Myocyte (in vitro differentiated cells): ENCODE measurements at regions not wholly inside any gene's neighbourhood (a gene's known extent, or its start where the extent isn't known, plus 50 kb on each side); places are given as distances from the start of the nearest gene placed in this dataset.

Experiments
- DNase-seq: peaks from one replicate; pipeline ENCODE4 v3.0.0-alpha.2; 2012; ENCODE audit warnings: low read depth

GRCh38 chr22:49134076-49134475, 693.6 kb downstream of the BRD1 start:
- no peak for DNase-seq

DNA sequence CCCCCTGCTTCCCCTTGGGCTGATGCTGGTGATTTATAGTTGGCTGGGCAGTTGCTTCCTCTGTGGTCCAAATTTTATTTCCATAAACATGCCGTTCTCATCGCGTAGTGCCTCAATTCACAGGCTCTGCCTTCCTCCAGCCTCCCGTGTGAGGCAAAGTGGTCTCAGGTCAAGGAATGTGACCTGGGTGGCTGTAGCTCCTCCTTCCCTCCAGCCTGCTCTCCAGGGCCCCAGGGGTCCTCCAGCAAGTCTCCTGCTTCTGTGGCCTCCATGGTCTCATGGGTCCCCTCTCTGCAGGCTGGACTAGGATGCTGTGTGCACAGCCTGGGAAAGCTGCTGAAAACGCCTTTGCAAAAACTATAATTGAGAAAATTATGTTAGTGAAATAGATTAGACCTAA, 694.1 kb downstream of the BRD1 start:
- no peak for DNase-seq

DNA sequence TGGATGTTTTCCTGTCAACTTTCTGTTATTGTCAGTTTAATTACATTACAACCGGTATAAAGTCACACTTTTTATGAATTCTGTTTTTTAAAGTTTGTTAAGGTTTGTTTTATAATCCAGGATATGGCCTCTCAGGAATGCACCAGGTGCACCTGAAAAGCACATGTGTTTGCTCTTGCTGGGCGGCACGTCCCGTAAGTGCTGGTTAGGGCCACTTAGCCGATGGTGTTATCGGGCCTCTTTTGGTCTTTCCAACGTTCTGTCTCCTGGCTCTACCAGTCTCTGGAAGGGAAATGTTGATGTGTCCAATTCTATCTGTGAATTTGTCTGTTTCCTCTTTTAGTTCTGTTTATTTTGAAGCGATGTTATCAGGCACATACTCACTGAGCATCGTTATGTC, 695.7 kb downstream of the BRD1 start:
- no peak for DNase-seq

- no peak for DNase-seq
These were observed 697.9 kb downstream of the BRD1 start for GRCh38 chr22:49129736-49130135.

- no peak for DNase-seq
These were observed 698.8 kb downstream of the BRD1 start for GRCh38 chr22:49128874-49129273.

- DNase-seq, result no peak
These were observed 703.1 kb downstream of the BRD1 start for GRCh38 chr22:49124608-49125007.

GRCh38 chr22:49123621-49124192, 704.0 kb downstream of the BRD1 start:
- DNase-seq, result no peak

GRCh38 chr22:49119551-49119952, 708.1 kb downstream of the BRD1 start:
- DNase-seq, result no peak

DNA sequence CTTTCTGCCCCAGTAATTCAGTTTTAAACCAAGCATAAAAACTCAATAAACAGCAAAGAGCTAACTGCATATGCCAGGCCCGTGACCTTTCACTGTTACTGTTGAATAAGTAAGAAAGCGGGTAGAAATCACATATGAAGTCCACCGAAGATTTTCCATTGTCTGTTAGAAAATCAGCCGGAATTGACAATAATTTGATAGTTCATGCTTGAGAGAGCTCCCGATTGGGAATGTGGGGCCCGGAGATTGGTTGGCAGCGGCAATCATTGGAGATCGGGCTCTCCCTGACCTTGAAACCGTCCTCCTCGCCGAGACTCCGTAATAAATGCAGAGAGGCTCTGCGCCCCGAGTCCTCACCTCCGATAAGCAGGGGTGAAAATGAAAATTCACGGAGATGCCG, 709.6 kb downstream of the BRD1 start:
- no peak for DNase-seq

DNA sequence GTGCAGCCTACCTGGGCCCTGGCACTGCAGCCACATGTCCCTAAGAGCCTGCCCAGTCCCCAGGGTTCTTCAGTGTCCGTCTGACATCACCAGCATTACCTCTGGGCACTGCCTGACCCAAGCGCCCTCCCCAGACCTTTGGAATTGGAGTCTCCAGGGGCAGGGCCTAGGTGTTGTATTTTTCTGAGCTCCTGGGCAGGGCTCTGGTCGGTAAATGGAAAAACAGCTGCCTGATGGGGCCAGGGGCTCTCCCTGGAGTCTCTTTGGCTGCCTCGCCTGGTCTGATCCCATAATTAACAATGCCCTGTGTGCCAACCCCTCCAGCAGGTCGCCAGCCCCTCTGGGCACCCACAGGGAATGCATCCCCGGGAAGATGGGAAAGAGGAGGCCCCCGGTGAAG, 710.2 kb downstream of the BRD1 start:
- DNase-seq, result no peak

- DNase-seq, result no peak
These were observed 711.1 kb downstream of the BRD1 start for GRCh38 chr22:49116486-49117120.

- no peak for DNase-seq
These were observed 711.7 kb downstream of the BRD1 start for GRCh38 chr22:49116021-49116420.

DNA sequence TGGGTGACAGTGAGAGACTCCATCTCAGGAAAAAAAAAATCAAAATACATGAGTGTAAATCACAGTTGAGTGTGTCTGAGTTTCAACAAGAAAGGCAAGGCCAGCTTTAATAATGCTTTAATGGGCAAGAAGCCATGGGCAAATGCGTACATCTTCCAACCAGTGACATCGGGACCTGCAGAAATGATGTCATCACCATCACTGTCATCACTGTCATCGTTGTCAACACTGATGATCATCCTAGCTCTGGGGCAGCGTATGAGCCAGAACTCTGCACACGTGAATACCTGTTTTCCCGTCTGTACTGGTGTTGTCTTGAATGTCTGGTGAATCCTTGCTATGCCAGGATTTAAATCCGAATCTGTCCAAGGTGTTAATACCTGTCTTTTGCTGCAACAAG, 712.5 kb downstream of the BRD1 start:
- no peak for DNase-seq

- no peak for DNase-seq
These were observed 713.9 kb downstream of the BRD1 start for GRCh38 chr22:49113758-49114157.

- DNase-seq, result no peak
These were observed 714.7 kb downstream of the BRD1 start for GRCh38 chr22:49112661-49113626.

- DNase-seq, result no peak
These were observed 715.5 kb downstream of the BRD1 start for GRCh38 chr22:49112176-49112575.

- DNase-seq, result no peak
These were observed 716.6 kb downstream of the BRD1 start for GRCh38 chr22:49111085-49111484.

DNA sequence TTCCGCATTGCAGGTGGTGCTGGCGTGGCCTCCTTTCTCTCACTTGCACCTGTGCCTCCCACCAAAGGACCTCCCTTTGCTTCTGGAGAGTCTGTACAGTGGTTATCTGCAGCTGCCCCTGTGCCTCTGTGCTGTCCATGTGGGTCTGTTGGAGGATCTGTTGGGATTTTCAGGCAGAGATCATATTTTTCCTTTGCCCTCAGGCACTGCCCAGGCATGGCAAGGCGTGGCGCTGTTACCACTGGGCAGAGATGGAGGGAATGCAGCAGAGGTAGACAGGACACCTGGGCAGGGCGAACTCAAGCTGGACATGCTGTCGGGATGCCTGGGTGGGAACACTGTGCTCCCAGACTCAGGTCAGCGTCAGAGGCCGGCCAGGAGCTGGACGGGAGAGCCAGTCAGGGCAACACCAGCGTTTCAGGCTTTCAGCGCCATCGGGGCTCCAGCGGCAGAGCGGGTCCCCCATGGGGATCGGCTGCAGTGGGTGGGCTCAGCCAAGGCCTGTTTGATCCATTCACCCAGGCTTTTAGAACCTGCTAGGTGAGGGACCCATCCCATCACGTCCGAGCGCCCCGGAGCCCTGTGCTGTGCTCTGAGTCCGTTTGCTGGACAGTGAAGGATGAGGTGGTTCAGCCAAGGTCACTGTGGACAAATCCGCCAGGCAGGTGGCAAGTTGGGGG, 718.9 kb downstream of the BRD1 start:
- no peak for DNase-seq

DNA sequence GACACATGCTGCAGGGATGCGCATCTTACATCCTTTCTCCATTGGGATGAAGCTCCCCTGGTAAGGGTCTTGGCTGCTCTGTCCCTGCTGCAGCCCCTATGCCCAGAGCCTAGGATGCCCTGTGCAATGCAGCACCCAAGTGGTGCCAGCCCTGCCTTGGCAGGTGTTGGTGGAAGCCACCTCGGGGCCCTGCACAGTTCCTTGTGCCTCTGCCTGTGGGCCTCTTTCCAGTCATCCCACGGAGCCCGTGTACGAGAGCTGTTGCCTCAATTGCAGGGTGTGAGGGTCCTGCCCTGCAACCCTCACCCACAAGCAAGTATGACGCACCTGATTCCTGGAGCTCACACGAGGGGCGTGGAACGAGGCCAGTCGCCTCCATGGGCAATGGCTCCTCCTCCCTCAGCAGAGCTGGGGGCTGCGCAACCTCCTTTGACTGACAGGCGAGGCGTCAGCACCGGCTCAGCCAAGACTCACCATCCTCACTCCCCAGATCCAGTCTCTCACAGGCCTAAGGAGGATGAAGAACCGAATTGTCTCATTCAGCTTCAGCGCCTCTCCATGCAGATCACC, 719.6 kb downstream of the BRD1 start:
- no peak for DNase-seq

DNA sequence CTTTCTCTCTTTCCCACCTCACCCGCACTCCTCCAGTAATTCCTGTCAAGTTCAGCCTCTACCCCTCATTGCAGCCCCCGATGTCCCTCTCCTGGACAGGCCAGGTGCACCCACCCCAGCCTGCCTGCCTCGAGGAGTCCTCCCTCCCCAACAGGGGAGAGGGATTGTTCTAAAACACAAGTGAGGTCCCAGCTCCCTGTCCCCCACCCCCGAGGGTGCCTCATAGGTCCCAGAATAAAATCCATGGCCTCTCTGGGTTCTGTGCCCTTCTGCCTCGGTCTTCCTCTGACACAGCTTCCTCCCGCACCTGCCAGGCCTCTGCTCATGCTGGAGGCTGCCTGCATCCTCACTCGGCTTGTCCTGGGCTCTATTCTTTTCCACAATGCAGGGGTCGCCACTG, 720.1 kb downstream of the BRD1 start:
- DNase-seq, result no peak

GRCh38 chr22:49106842-49107152, 720.9 kb downstream of the BRD1 start:
- DNase-seq, result no peak
